GM06990 (cell line): ENCODE measurements at regions not wholly inside any gene's neighbourhood (a gene's known extent, or its start where the extent isn't known, plus 50 kb on each side); places are given as distances from the start of the nearest gene placed in this dataset.

ENCODE experiments used
- DNase-seq: peaks from one replicate; pipeline ENCODE4 v3.0.0-alpha.2; 2011; ENCODE audit not compliant: insufficient read length; ENCODE audit errors: extremely low read depth
- H3K27me3 ChIP-seq: replicated peaks from 2 replicates; pipeline ENCODE4 v1.6.0; 2011; ENCODE audit warnings: low read length; ENCODE audit not compliant: control insufficient read depth, insufficient read depth
- H3K36me3 ChIP-seq: 2 replicates; pipeline ENCODE4 v1.5.1; 2011; ENCODE audit warnings: low read length; ENCODE audit not compliant: control insufficient read depth, insufficient read depth
- H3K4me3 ChIP-seq: replicated peaks from 2 replicates; pipeline ENCODE4 v1.5.1; 2011; ENCODE audit warnings: low read depth, mild to moderate bottlenecking, control low read depth, low read length
- CTCF ChIP-seq: IDR thresholded peaks from 2 replicates; pipeline ENCODE4 v1.5.1; 2011; ENCODE audit warnings: low read length, control low read depth, mild to moderate bottlenecking, inconsistent platforms; ENCODE audit not compliant: insufficient read depth, poor library complexity, severe bottlenecking

GRCh38 chr20:52295556-52295955 is 104.0 kb upstream of the ZFP64 start:
- TF ChIP-seq CTCF, result no peak
- DNase-seq, result no peak
- H3K36me3 ChIP-seq, result no peaks in the 10 kb centered on the region
- H3K4me3 ChIP-seq, result no peak overlapping the region
- no peaks in the 10 kb centered on the region for H3K27me3 ChIP-seq

DNA sequence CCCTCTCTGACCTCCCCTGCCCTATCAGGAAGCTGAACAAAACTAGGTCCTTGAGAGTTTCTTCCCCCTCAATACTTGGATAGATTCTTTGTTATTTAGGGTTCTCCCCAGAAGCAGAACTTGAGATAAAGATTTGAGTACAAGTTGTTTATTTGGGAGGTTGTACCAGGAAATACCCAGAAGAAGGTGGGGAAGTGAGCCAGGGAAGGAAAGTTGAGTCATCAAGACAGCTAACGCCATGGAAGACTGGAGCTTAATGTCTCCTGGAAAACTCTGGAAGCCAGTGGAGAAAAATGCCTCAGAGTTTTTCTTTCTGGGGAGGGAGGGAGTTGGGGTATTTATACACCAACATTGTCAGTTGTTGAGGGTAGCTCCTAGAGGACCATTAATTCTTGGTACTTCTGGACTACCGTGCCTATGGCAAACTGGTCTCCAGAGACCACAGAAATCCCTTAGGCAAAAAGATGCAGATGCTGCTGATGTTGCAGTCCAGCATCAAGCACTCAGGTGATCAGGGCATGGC is 102.6 kb upstream of the ZFP64 start:
- Histone ChIP-seq H3K36me3 (no peaks in the 10 kb centered on the region), H3K27me3 (no peaks in the 10 kb centered on the region), H3K4me3 (no peak overlapping the region)
- no peak for DNase-seq
- TF ChIP-seq CTCF, result no peak

DNA sequence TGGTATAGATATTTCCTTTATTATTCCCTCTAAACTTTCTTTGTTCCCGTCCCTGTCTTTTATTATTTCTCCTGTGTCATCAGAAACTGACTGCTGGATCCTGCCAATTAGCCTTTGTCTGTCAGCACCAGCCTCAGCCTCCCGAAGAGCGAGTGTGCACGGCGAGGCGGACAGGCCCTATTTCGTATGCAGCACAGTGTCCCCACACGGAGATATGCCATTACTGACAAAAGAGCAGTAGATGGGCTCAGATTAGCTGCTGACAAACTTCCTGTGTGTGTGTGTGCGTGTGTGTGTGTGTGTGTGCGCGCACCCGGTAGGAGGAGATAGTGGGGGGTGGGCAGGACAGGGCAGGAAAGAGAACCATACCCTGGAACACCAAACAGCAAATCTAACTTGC is 99.5 kb upstream of the ZFP64 start:
- Histone ChIP-seq H3K36me3 (no peaks in the 10 kb centered on the region), H3K27me3 (no peaks in the 10 kb centered on the region), H3K4me3 (no peak overlapping the region)
- no peak for TF ChIP-seq CTCF
- no peak for DNase-seq

DNA sequence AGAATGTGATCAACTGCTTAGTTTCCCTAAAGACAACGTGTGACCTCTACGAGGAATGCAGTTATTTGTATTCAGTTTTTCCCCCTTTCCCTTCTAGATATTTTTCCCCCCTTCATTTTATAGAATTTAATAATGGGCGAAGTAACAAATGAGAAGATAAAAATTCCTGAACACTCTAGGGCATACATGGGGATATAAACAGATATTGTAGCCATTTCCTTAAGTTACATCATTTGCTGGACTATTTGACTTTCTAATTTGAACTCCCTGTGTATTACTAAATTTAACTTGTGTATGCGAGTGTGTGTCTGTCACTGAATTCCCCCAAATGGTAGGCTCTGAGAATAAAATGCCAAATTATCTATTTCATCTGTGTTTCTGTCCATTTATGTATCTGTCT is 99.0 kb upstream of the ZFP64 start:
- no peak overlapping the region for H3K4me3 ChIP-seq
- no peak for DNase-seq
- no peaks in the 10 kb centered on the region for H3K36me3 ChIP-seq
- H3K27me3 ChIP-seq, result no peaks in the 10 kb centered on the region
- no peak for TF ChIP-seq CTCF

DNA sequence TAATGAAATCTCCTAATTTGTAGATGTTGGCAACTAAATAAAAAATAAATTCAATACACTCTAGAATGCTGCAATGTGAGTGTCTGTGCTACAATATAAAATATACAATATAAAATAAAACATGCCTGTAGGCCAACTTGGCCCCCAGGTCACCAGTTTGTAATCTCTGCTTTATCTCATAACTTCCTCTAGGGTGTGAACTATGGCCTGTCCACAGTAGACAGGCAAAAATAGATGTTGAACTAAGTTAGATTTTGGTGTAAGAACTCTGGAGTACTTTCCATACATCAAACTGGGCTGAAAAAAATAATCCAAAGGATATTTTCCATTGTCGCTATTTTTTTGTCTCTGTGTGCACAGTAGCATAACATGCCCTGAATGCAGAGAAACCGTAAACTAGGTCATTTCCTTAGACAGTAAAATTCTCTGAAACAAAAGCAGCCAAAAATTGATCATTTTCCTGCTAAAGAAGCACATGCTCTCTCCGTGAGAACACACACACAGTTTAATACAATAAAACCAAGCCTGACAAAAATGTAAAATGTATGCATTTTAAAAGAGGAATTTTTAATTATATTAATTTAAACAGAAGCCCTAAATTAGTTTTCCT is 98.5 kb upstream of the ZFP64 start:
- no peak for TF ChIP-seq CTCF
- H3K27me3 ChIP-seq, result no peaks in the 10 kb centered on the region
- no peak overlapping the region for H3K4me3 ChIP-seq
- DNase-seq, result no peak
- no peaks in the 10 kb centered on the region for H3K36me3 ChIP-seq

DNA sequence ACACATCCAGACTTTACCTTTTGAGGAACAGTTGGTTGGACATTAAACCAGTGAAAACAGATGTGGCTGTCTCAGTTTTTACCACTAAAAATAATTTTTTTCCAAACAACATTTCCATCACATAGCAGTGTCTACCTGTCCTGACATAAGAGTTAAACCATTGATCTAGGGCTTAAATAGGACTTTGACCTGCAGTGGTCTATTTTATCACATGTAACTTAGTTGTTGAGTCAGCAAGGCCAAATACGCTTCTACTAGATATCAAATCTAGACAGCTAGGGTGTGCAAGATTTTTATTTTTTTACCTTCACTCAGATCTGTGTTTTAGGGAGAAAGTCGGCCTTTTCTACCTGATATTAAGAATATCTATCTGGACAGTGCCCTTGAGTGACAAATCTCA is 88.8 kb upstream of the ZFP64 start:
- Histone ChIP-seq H3K27me3 (no peaks in the 10 kb centered on the region), H3K36me3 (no peaks in the 10 kb centered on the region), H3K4me3 (no peak overlapping the region)
- no peak for TF ChIP-seq CTCF
- DNase-seq, result no peak
